ENCODE measurements at regions not wholly inside any gene's neighbourhood (a gene's known extent, or its start where the extent isn't known, plus 50 kb on each side); places are given as distances from the start of the nearest gene placed in this dataset.

- FAIRE-seq (no peak), DNase-seq (ENCODE audit: low spot score in 2 of 2) (no peak)
Observed at GRCh38 chr20:24207803-24208300, 219.3 kb upstream of the GGTLC1 start.

- DNase-seq (ENCODE audit: low spot score in 2 of 2) (no peak), FAIRE-seq (no peak)
Observed at GRCh38 chr20:24206995-24207394, 218.4 kb upstream of the GGTLC1 start.

- FAIRE-seq (no peak), DNase-seq (ENCODE audit: low spot score in 2 of 2) (no peak)
Observed at GRCh38 chr20:24203526-24204183, 215.1 kb upstream of the GGTLC1 start.

- DNase-seq (ENCODE audit: low spot score in 2 of 2) = no peak
- no peak for FAIRE-seq
Observed at GRCh38 chr20:24199501-24199900, 210.9 kb upstream of the GGTLC1 start.

- DNase-seq (ENCODE audit: low spot score in 2 of 2) (no peak), FAIRE-seq (no peak)
Observed at GRCh38 chr20:24194143-24194542, 205.6 kb upstream of the GGTLC1 start.

GRCh38 chr20:24190905-24191304 is 202.3 kb upstream of the GGTLC1 start:
- DNase-seq (ENCODE audit: low spot score in 2 of 2) = no peak
- no peak for FAIRE-seq

- DNase-seq (ENCODE audit: low spot score in 2 of 2) (no peak), FAIRE-seq (no peak)
Observed at GRCh38 chr20:24185791-24186190, 197.2 kb upstream of the GGTLC1 start.

- FAIRE-seq = no peak
- DNase-seq (ENCODE audit: low spot score in 2 of 2) = no peak
Observed at GRCh38 chr20:24181151-24181550, 192.6 kb upstream of the GGTLC1 start.

- FAIRE-seq = no peak
- DNase-seq (ENCODE audit: low spot score in 2 of 2) = no peak
Observed at GRCh38 chr20:24169256-24169655, 180.7 kb upstream of the GGTLC1 start.

- DNase-seq (ENCODE audit: low spot score in 2 of 2) = no peak
- no peak for FAIRE-seq
Observed at GRCh38 chr20:24166412-24166811, 177.8 kb upstream of the GGTLC1 start.

- FAIRE-seq = no peak
Observed at GRCh38 chr20:24166123-24166381, 177.5 kb upstream of the GGTLC1 start.

GRCh38 chr20:24165301-24166122 is 176.9 kb upstream of the GGTLC1 start:
- FAIRE-seq (no peak), DNase-seq (ENCODE audit: low spot score in 2 of 2) (no peak)

More at GRCh38 chr20:24166123-24166381, 177.5 kb upstream of the GGTLC1 start:
- no peak for DNase-seq (ENCODE audit: low spot score in 2 of 2)

- no peak for FAIRE-seq
Observed at GRCh38 chr20:24164360-24164759, 175.8 kb upstream of the GGTLC1 start.

GRCh38 chr20:24163506-24163905 is 174.9 kb upstream of the GGTLC1 start:
- DNase-seq (ENCODE audit: low spot score in 2 of 2) (no peak), FAIRE-seq (no peak)

More at GRCh38 chr20:24164360-24164759, 175.8 kb upstream of the GGTLC1 start:
- DNase-seq (ENCODE audit: low spot score in 2 of 2) = no peak

GRCh38 chr20:24160563-24161281 is 172.1 kb upstream of the GGTLC1 start:
- peak in 1 of 2 donors; percentile 61 for DNase-seq (ENCODE audit: low spot score in 2 of 2)
- peak; percentile 28 for FAIRE-seq

- DNase-seq (ENCODE audit: low spot score in 2 of 2) = no peak
- FAIRE-seq = no peak
Observed at GRCh38 chr20:24158281-24158680, 169.7 kb upstream of the GGTLC1 start.

- DNase-seq (ENCODE audit: low spot score in 2 of 2) = no peak
- FAIRE-seq = no peak
Observed at GRCh38 chr20:24157213-24157612, 168.6 kb upstream of the GGTLC1 start.

- no peak for FAIRE-seq
- no peak for DNase-seq (ENCODE audit: low spot score in 2 of 2)
Observed at GRCh38 chr20:24153101-24154040, 164.8 kb upstream of the GGTLC1 start.

- no peak for DNase-seq (ENCODE audit: low spot score in 2 of 2)
- no peak for FAIRE-seq
Observed at GRCh38 chr20:24151621-24152294, 163.2 kb upstream of the GGTLC1 start.

- no peak for DNase-seq (ENCODE audit: low spot score in 2 of 2)
- FAIRE-seq = no peak
Observed at GRCh38 chr20:24150406-24150805, 161.8 kb upstream of the GGTLC1 start.
